Stomach (tissue), 8 donors: ENCODE measurements at regions not wholly inside any gene's neighbourhood (a gene's known extent, or its start where the extent isn't known, plus 50 kb on each side); places are given as distances from the start of the nearest gene placed in this dataset.

Experiments used
- DNase-seq, 2 donors: peaks; one replicate each; pipeline versions ENCODE4 v3.0.0 to v3.0.0-alpha.2; 2013 to 2019
- H3K27ac ChIP-seq, 5 donors: fragments of 200-600 bp in 4 of 5; sonication (generic) in 4 of 5; one replicate each; pipeline ENCODE4 v1.5.1; 2013 to 2019; ENCODE audit warnings: mild to moderate bottlenecking in 1 of 5, moderate library complexity in 1 of 5
- H3K27me3 ChIP-seq, 3 donors: fragments of 200-600 bp; sonication (generic); one replicate each; pipeline ENCODE4 v1.5.1; 2017 to 2019; ENCODE audit warnings: mixed run types in 1 of 3
- H3K36me3 ChIP-seq, 4 donors: fragments of 200-600 bp; sonication (generic); 1 replicate in 3 of 4; 2 replicates in 1 of 4; pipeline ENCODE4 v1.5.1; 2016 to 2019
- H3K4me1 ChIP-seq, 4 donors: fragments of 200-600 bp; sonication (generic); one replicate each; pipeline ENCODE4 v1.5.1; 2016 to 2019
- H3K4me3 ChIP-seq, 4 donors: fragments of 200-600 bp; sonication (generic) in 3 of 4; one replicate each; pipeline ENCODE4 v1.5.1; 2016 to 2019; ENCODE audit warnings: mild to moderate bottlenecking in 1 of 4
- H3K9me3 ChIP-seq, 4 donors: fragments of 200-600 bp; sonication (generic); one replicate each; pipeline ENCODE4 v1.5.1; 2016 to 2019
- CTCF ChIP-seq, 7 experiments: fragments of 450-650 bp in 4 of 7; fragments of 200-600 bp in 3 of 7; sonication (generic) in 3 of 7; IDR thresholded peaks; one replicate each; pipeline ENCODE4 v1.5.1; 2016 to 2019; ENCODE audit warnings: antibody characterized with exemption in 7 of 7, control low read depth in 2 of 7, mild to moderate bottlenecking in 1 of 7
- EP300 ChIP-seq: sonication (generic); formaldehyde crosslinking; IDR thresholded peaks from one replicate; pipeline ENCODE4 v1.6.1; 2017; ENCODE audit warnings: antibody characterized with exemption
- POLR2A ChIP-seq, 4 donors: fragments of 450-650 bp; IDR thresholded peaks; one replicate each; pipeline ENCODE4 v1.6.1; 2016; ENCODE audit warnings: antibody characterized with exemption in 4 of 4, control low read depth in 2 of 4, mild to moderate bottlenecking in 1 of 4, moderate library complexity in 1 of 4
- POLR2AphosphoS5 ChIP-seq, 3 donors: sonication (generic); formaldehyde crosslinking; IDR thresholded peaks; one replicate each; pipeline ENCODE4 v1.6.1; 2016; ENCODE audit warnings: antibody characterized with exemption in 3 of 3
- WGBS, 5 donors: extraction: QIAGEN DNeasy Blood & Tissue Kit in 3 of 5; methylation state at CpG; one replicate each; pipeline versions ENCODE4 v1.1.5 to v1.1.7; 2013 to 2018; 5-methylcytosine and 5-hydroxymethylcytosine counted together
- intact Hi-C: fragments of 100-400 bp; cut with DNase I; formaldehyde crosslinking; loops from one replicate; pipeline ENCODE4 v1.15.1; 2023; ENCODE audit warnings: low total_unique reads
- donor health status: healthy with polysubstance abuse.
- donor health status: Bipolar disorder and iron deficiency.
- donor health status: healthy.

DNA sequence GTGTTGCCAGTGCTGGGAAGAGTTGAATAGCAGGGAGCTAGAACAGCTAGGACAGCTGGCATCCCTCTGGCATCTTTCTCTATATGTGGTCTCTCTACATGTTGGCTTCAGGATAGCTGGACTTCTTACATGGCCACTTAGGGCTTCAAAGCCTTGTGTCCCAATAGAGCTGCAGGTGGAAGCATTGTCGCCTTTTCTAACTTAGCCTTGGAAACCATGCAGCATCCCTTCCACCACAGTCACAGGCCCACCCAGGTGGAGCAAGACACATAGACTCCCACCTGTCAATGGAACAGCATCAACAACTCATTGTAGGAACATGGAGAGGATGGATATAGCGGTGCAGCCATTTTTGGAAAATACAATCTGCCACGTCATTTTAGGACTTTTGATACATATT, 149.0 kb downstream of the AASDH start:
- no peak overlapping the region for H3K4me3 ChIP-seq
- no peaks in the 10 kb centered on the region for H3K36me3 ChIP-seq
- H3K4me1 ChIP-seq = no peaks in the 10 kb centered on the region
- no peaks in the 10 kb centered on the region for H3K9me3 ChIP-seq
- H3K27me3 ChIP-seq = no peaks in the 10 kb centered on the region
- 88 to 98% (median 95%) methylated on average over 3 of the region's 3 CpGs for WGBS, 5 donors
- TF ChIP-seq POLR2AphosphoS5 (IDR thresholded peaks at IDR 0.05) (no peak), EP300 (no peak), CTCF (IDR thresholded peaks at IDR 0.05) (no peak), POLR2A (IDR thresholded peaks at IDR 0.05) (no peak)
- intact Hi-C loops = no loop called here
- no peak for DNase-seq
- no peak overlapping the region for H3K27ac ChIP-seq

- WGBS, 5 donors = 67 to 78% (median 73%) methylated on average over 4 of the region's 4 CpGs
- Histone ChIP-seq H3K4me3 (no peak overlapping the region), H3K36me3 (no peaks in the 10 kb centered on the region), H3K27me3 (no peaks in the 10 kb centered on the region), H3K4me1 (no peaks in the 10 kb centered on the region), H3K9me3 (peaks cover 0 to 5% (median 2%) of the 10 kb centered on the region in 4 donors), H3K27ac (no peak overlapping the region)
- TF ChIP-seq POLR2A (IDR thresholded peaks at IDR 0.05) (no peak), EP300 (no peak), POLR2AphosphoS5 (IDR thresholded peaks at IDR 0.05) (no peak), CTCF (IDR thresholded peaks at IDR 0.05) (no peak)
- intact Hi-C loops = no loop called here
- DNase-seq = no peak
Measured at GRCh38 chr4:56235725-56236124, 151.6 kb downstream of the AASDH start.

DNA sequence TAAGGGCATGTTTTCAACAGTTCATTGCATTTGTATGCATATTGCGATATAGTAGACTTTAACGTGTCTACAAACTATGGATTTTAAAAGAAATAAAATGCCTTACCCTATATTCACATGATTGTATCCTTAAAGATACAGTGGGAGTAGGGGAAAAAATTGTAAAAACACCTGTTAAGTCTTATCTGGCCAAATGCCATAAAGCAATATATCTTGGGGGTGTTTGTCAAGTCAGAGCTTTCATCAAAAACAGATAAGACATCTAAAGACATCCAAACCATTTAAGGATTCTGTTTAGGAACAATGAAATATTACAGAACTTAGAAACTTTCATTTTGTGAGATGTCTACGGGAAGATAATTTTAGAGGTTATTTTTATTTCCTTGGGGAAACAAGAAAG, 152.3 kb downstream of the AASDH start:
- no peak for TF ChIP-seq POLR2AphosphoS5 (IDR thresholded peaks at IDR 0.05)
- TF ChIP-seq POLR2A (IDR thresholded peaks at IDR 0.05) = no peak
- TF ChIP-seq EP300 = no peak
- TF ChIP-seq CTCF (IDR thresholded peaks at IDR 0.05) = no peak
- no peak for DNase-seq
- no peaks in the 10 kb centered on the region for H3K4me1 ChIP-seq
- peaks cover 0 to 5% (median 2%) of the 10 kb centered on the region in 4 donors for H3K9me3 ChIP-seq
- WGBS, 5 donors = 76 to 87% (median 82%) methylated on average over 3 of the region's 3 CpGs
- no peak overlapping the region for H3K4me3 ChIP-seq
- H3K27ac ChIP-seq = no peak overlapping the region
- no peaks in the 10 kb centered on the region for H3K36me3 ChIP-seq
- H3K27me3 ChIP-seq = no peaks in the 10 kb centered on the region
- intact Hi-C loops = no loop called here

DNA sequence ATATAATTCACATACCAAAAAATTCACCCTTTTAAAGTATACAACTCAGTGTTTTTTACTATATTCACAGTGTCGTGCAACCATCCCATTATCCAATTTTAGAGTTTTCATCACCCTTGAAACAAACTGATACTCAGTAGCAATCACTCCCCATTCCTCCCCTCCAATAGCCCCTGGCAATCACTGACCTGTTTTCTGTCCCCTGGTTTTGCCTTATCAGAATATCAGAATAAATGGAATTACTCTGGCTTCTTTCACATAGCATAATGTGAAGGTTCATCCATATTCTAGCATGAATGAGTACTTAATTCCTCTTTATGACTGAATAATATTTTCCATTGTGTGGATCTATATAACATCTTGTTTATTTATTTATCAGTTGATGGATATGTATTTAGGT, 153.2 kb downstream of the AASDH start:
- H3K4me1 ChIP-seq = no peaks in the 10 kb centered on the region

More for the DNA sequence above, 153.2 kb downstream of the AASDH start:
- Histone ChIP-seq H3K4me3 (no peak overlapping the region), H3K36me3 (no peaks in the 10 kb centered on the region), H3K9me3 (peaks cover 0 to 9% (median 2%) of the 10 kb centered on the region in 4 donors), H3K27ac (no peak overlapping the region), H3K27me3 (no peaks in the 10 kb centered on the region)
- WGBS, 5 donors = 89 to 94% (median 90%) methylated on average over 1 of the region's 1 CpG
- TF ChIP-seq POLR2A (IDR thresholded peaks at IDR 0.05) (no peak), EP300 (no peak), POLR2AphosphoS5 (IDR thresholded peaks at IDR 0.05) (no peak), CTCF (IDR thresholded peaks at IDR 0.05) (no peak)
- no peak for DNase-seq
- intact Hi-C loops = no loop called here
